ENCODE measurements at regions not wholly inside any gene's neighbourhood (a gene's known extent, or its start where the extent isn't known, plus 50 kb on each side); places are given as distances from the start of the nearest gene placed in this dataset.

DNA sequence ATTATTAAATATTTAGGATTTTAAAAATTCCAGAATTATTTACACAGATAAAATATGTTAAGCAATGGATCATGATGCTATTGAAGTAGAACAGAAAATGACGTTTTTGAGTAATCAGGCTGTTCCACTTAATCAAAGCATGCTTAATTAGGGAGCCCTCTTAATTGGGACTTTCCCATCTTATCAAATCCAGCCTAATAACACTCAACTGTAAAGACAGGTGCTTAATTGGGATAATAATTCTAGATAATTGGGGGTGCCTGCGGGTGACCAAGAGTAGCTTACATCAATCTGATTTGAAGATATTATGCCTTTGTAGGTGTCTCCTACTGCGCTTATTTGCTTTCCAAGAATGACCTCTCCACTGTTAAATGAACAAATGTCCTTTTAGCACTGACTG is 742.2 kb upstream of the SLITRK6 start:
- TF ChIP-seq, protein P1, sequence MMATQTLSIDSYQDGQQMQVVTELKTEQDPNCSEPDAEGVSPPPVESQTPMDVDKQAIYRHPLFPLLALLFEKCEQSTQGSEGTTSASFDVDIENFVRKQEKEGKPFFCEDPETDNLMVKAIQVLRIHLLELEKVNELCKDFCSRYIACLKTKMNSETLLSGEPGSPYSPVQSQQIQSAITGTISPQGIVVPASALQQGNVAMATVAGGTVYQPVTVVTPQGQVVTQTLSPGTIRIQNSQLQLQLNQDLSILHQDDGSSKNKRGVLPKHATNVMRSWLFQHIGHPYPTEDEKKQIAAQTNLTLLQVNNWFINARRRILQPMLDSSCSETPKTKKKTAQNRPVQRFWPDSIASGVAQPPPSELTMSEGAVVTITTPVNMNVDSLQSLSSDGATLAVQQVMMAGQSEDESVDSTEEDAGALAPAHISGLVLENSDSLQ (IDR thresholded peaks at IDR 0.05) = no peak
- TF ChIP-seq SUZ12 (IDR thresholded peaks at IDR 0.05) (no peak), CTBP1 (IDR thresholded peaks at IDR 0.05; ENCODE audit: borderline replicate concordance) (no peak)
